Activated CD8-positive, alpha-beta memory T cell treated with anti-CD3 and anti-CD28 coated beads for 48 hours (primary cell): ENCODE measurements at regions not wholly inside any gene's neighbourhood (a gene's known extent, or its start where the extent isn't known, plus 50 kb on each side); places are given as distances from the start of the nearest gene placed in this dataset.
"Not testable (repeated sequence)": the region's sequence is repeated elsewhere in the genome, so short reads cannot be mapped to it uniquely, and the experiment has no call there.

ENCODE experiments used
- DNase-seq, 3 experiments: peaks; one replicate each; pipeline ENCODE4 v3.0.0-alpha.2; 2020; ENCODE audit warnings: low read depth in 2 of 3, low spot score in 2 of 3

DNA sequence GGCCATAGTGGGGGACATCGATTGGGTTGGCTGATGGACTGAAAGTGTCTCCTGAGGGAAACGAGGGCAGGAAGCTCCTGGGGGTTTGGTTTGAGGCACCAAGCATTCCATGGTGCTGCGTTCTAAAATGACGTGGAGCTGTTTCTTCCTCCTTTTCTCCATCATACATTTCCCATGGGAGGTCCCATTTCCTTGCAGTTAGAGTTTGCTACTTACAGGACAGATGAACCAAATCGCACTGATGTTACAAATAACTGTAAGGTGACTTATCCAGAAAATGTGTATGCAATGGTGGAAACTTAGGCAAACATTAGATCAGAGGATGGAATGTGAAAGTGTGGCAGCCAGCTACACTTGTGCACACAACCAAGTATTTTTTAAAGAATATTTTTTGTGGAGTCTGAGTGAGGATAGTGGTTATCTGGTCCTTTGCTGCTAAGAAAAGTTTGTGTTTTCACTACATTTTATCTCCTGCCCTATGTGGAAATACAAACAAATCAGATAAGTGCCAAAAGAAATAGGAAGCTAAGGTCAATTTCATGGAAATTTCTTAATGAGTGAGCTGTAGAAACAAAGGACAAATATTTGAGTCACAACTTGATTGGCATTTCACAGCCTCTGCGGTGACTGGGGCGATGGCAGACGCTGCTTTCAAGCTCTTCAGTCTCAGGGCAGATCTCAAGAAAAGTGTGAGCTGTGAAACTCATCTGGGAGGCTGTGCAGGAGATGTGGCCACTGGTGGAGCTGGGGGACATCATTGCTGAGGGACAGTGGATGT, 256.2 kb downstream of the TSN start:
- DNase-seq, result no peak

DNA sequence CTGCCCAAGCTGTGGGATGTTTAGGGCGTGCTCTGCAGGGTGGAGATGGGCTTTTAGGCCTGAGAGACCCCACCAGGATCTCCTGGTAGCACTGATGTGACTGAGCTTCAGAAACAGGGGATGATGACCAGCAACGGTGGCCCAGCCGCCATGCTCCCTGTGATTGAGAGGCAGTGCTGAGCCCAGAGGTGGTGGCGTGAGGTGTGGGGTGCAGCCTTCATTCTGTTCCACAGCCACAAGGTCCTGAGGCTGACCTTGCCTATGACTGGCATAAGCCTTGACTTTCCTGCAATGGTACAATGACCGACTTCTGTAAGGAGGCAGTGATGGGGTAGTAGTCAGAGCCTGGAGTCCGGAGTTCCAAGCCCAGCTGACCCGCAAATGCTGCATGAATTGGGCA, 263.3 kb downstream of the TSN start:
- no peak for DNase-seq

DNA sequence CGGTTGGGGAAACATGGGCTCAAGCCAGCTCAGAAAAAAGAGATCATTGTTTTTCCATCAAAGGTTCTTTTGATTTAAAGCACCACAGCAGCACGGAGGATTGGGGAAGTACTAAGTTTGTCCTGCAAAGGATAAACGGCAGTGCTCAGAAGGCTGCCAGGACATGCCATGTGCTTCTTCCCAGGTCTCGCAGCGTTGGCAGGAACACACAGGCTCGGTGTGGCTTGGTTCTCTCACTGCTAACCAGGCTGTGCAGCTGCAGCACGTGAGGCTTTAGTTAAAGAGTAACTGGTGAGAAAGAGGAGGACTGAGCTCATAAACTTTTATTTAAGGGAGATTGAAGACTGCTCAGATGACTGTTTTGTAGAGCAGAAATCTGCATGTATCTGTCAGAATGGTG, 264.3 kb downstream of the TSN start:
- DNase-seq, result no peak

DNA sequence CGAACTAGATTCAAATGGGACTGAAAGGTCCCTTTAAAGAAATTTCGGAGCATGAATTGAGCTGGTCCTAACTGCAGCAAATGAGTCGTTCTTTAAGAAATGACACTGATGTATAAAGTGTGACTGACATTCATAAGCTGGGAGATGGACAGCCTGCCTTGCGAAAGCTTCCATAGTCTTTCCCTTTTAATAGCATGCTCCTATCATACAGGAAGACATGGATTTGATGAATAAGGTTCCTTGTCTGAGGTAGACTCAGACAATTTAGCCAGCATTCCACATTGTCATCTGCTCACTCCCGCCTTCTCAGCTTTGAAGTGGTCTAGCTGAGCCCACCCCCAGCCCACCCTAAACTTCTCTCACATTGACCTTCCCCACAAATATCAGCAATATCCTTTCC, 264.9 kb downstream of the TSN start:
- DNase-seq, result no peak

GRCh38 chr2:122021941-122022340, 266.5 kb downstream of the TSN start:
- no peak for DNase-seq

DNA sequence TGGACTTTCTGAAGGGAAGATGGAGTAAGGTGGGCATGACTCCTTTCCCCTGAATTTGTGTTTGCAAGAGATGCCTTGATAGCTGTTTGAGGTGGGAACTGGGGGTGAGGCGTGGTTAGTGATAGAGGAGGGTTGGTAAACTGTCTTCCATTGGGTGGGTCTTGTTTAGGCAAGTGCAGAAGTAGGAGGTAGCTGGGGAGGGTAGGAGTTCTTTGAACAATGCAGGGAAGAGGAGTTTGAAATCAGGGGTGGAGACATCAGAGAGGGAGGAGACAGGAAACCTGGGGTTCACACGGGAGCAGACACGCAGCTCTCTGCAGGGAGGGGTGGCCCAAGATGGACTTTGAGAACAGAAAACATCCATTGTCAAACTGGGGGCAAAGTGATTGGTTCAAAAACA, 267.1 kb downstream of the TSN start:
- DNase-seq, result no peak

GRCh38 chr2:122023059-122023864, 267.8 kb downstream of the TSN start:
- no peak for DNase-seq

GRCh38 chr2:122027510-122028217, 272.2 kb downstream of the TSN start:
- no peak for DNase-seq

DNA sequence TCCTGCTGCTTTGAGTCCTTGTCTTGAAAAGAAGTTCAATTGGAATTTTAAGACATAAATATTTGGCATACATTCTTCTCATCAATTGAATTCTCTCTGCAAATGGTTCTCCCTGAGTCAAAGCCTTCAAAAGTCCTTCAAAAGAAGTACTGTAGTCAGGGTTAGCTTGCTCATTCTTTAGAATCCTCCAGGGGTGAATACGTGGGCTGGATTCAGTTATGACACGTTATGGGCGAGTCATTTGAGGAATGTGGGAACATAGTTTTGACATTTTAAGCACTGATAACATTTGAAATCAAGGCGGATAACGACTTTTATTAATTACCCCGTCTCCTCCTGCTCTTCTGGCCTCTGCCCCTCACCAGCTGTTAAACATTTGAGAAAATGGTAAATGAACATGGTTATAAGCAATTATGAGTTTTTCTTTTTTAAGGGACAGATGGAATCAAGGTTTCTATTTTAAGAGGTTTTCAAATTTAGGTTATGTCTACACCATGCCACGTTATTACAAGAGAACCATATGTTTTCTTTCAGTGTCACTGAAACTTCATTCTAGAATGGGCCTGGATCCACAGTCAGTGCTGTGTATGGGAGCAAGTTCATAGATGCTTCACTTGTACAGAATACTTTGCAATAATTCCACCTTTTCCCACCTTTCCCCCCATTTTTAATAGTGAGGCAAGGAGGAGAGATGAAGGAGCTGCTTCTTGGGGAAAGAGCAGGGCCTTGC, 273.1 kb downstream of the TSN start:
- DNase-seq, result no peak

DNA sequence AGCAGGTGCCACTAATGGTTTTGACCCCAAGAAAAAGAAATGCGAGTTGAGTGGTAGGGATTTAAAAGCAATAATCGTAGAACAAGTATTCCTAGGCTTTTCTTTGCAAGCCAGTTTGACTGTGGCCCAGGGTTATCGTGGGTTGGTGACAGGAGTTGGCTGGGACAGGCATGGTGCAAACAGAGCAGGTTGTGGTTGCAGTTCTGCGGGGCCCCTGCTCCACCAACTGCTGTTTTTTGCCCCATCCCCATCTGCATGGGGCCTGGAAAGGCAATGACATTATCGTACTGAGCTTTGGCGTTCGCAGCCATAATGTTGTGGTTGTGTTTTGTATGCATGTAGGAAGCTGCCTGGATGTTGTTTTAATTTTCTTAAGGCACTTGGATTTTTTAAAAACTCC, 274.0 kb downstream of the TSN start:
- DNase-seq, result no peak

DNA sequence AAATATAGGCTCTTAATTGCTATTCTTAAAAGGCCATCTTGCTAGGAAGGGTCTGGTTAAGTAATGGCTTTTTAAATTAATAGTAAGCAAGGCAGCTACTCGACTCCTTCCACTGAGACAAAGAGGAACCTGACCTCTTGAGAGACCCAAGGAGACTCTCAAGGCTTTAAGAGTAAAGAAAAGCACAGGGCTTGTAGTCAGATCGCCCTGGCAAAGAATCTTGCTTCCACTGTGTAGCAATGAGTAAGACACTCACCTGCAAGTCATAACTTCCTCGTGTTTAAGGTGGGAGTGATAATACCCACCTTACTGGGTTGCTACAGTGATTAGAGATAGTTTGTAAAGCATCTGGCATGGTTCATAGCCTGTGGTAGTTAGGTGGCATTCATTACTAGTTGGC, 274.5 kb downstream of the TSN start:
- DNase-seq, result no peak

DNA sequence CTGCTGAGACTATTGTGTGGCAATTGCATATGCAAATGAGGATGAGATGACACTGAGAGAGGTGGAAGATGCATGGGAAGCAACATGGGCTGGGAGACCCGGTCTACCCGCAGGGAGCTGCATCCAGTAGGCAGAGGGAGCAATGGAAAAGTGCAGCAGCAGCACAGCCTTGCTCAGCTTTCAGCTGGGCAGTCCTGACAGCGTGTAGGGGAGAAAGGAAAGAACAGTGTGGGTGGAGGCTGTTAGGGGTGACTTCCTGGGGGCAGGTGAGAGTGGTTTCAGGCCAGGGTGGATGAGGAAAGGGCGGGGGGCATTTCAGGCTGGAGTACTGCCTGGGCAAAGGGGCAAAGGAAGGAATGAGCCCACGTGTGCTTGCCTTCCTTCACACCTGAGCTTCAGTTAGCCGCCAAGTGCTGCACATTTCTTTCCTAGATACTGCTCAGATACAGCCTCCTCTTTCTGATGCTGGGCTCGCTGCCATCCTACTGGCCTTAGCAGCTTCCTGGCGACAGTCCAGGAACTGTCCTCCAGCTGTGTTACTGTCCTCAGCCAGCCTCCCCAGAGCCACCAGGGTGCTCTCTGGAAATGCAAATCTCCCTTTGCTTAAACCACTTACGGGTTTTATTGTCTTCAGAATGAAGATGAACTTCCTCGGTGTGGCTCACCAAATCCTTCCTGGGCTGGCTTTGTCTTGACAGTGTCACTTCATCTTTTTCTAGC, 276.3 kb downstream of the TSN start:
- no peak for DNase-seq

GRCh38 chr2:122032264-122032645, 276.8 kb downstream of the TSN start:
- no peak for DNase-seq

DNA sequence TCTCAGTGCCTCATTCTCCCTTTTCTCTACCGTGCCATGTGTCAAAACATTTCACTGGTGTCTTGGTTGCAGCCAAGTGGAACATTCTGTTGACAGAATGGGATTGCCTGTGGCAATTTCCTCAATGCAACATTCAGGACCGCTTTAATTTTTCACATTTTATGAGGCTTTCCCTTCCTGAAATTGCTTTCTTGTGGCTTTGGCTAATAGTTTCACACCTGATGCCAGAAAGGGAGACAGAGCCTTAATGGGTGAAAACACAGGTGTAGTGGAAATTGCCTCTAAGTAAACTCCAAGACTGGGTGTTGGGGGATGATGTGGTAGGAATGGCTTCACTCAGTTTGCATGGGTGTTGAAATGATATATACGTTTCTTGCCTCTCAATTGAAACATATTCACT, 278.3 kb downstream of the TSN start:
- no peak for DNase-seq

- no peak for DNase-seq
Measured at GRCh38 chr2:122034344-122034743, 278.9 kb downstream of the TSN start.

DNA sequence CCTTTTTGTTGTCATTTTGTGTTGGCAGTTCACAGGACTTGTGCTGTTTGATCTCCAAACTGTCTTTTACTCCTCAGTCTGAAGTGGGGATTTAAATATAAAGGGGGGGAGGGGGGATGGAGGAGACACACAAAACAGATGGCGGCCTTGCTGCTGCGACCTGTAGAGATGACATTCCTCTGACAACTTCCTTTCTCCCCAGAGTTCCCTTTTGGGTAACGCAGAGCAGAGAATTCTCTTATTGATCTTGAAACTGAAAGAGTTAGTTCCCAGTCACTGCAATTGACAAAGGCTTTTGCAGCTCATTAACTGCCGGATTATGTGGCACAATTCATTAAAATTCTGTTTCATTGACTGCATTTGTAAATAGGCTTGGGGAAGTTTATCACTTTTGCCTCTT, 279.3 kb downstream of the TSN start:
- DNase-seq, result no peak

DNA sequence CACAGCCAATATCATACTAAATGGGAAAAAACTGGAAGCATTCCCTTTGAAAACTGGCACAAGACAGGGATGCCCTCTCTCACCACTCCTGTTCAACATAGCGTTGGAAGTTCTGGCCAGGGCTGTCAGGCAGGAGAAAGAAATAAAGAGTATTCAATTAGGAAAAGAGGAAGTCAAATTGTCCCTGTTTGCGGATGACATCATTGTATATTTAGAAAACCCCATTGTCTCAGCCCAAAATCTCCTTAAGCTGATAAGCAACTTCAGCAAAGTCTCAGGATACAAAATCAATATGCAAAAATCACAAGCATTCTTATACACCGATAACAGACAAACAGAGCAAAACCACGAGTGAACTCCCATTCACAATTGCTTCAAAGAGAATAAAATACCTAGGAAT, 283.4 kb downstream of the TSN start:
- DNase-seq, result not testable (repeated sequence)

GRCh38 chr2:122041455-122041854, 286.0 kb downstream of the TSN start:
- no peak for DNase-seq

- not testable (repeated sequence) for DNase-seq
Measured at GRCh38 chr2:122051659-122052058, 296.2 kb downstream of the TSN start.

- no peak for DNase-seq
Measured at GRCh38 chr2:122055521-122055931, 300.1 kb downstream of the TSN start.

GRCh38 chr2:122056853-122057252, 301.4 kb downstream of the TSN start:
- no peak for DNase-seq
